ENCODE measurements at regions not wholly inside any gene's neighbourhood (a gene's known extent, or its start where the extent isn't known, plus 50 kb on each side); places are given as distances from the start of the nearest gene placed in this dataset.

GRCh38 chr11:122440811-122441665, 214.5 kb upstream of the UBASH3B start:
- dilution Hi-C loops (cut with HindIII; ENCODE audit: low sequenced_read_pairs, unreplicated experiment) = no loop called here
- peaks cover 4% of the 10 kb centered on the region; the same call in 1 of the 2 replicates for H3K9me1 ChIP-seq (ENCODE audit: insufficient read depth, low read length)
- peak overlapping the region; percentile 48; the same call in 1 of the 2 replicates for H3K4ac ChIP-seq (ENCODE audit: low read depth, low read length)
- H3K9ac ChIP-seq (ENCODE audit: low read depth, low read length) = peak overlapping the region; percentile 24
- no peak overlapping the region for H3K23ac ChIP-seq (ENCODE audit: low read depth, low read length)
- POLR2A ChIA-PET (ENCODE audit: unreplicated experiment) = no interaction called here
- H3K36me3 ChIP-seq (ENCODE audit: control insufficient read depth, insufficient read depth, low read length) = no peaks in the 10 kb centered on the region
- H3K27me3 ChIP-seq (ENCODE audit: control insufficient read depth, insufficient read depth, low read length) = peaks cover 12% of the 10 kb centered on the region; the same call in 1 of the 2 replicates
- H2AK5ac ChIP-seq (ENCODE audit: low read depth, low read length) = no peak overlapping the region
- peak overlapping the region; percentile 83; the same call in 1 of the 2 replicates for H3K27ac ChIP-seq (ENCODE audit: insufficient read depth, low read length)
- ATAC-seq (ENCODE audit: low read depth) (peak; percentile 58), DNase-seq (no peak)
- H3K9me3 ChIP-seq (ENCODE audit: control insufficient read depth, insufficient read depth, low read length) = no peaks in the 10 kb centered on the region
- no peaks in the 10 kb centered on the region for H3K79me1 ChIP-seq (ENCODE audit: low read depth in 1 of 2, low read length in 2 of 2)
- peak overlapping the region; percentile 36; the same call in 1 of the 2 replicates for H3K4me3 ChIP-seq (ENCODE audit: insufficient read depth, low read depth, low read length)
- intact Hi-C loops (cut with micrococcal nuclease) = loop anchor here (2.0 kb wide), 1 partner anchor 226 kb away; no protein-coding TSS in a partner anchor
- TF ChIP-seq ELK1 (IDR thresholded peaks at IDR 0.05; ENCODE audit: borderline replicate concordance, low read depth, low read length) (no peak), RAD21 (IDR thresholded peaks at IDR 0.05; ENCODE audit: low read length) (no peak), BHLHE40 (IDR thresholded peaks at IDR 0.05; ENCODE audit: low read depth, low read length) (peak; percentile 59; the same call in 1 of the 2 replicates), NFE2L2 (IDR thresholded peaks at IDR 0.05; ENCODE audit: low read depth, low read length) (no peak), CEBPB (IDR thresholded peaks at IDR 0.05; ENCODE audit: low read depth, low read length) (peak; percentile 58; the same call in 1 of the 2 replicates), MXI1 (IDR thresholded peaks at IDR 0.05; ENCODE audit: borderline replicate concordance, low read depth, low read length) (no peak), MAFK (IDR thresholded peaks at IDR 0.05; ENCODE audit: low read depth, low read length) (no peak)
- peak overlapping the region; percentile 61 for H4K91ac ChIP-seq (ENCODE audit: insufficient read depth, low read depth, low read length)
- no TSS peak for BruUV-seq (replicated peaks)
- no peak overlapping the region for H2BK5ac ChIP-seq (ENCODE audit: low read depth, low read length, poor library complexity, severe bottlenecking)
- no peaks in the 10 kb centered on the region for H4K20me1 ChIP-seq (ENCODE audit: insufficient read depth, low read length)
- no peak overlapping the region for H2AK9ac ChIP-seq (replicated peaks; ENCODE audit: low read depth, low read length, poor library complexity)
- H2BK15ac ChIP-seq (ENCODE audit: low read depth, low read length) = no peak overlapping the region
- no peak overlapping the region; the same call in 1 of the 2 replicates for H4K5ac ChIP-seq (ENCODE audit: low read depth, low read length)
- peaks cover 5% of the 10 kb centered on the region; the same call in 1 of the 2 replicates for H3K4me1 ChIP-seq (ENCODE audit: control insufficient read depth, insufficient read depth, low read length)
- H2BK120ac ChIP-seq (ENCODE audit: low read depth, low read length) = peak overlapping the region; percentile 33; the same call in 1 of the 2 replicates
- H3K18ac ChIP-seq (ENCODE audit: low read depth, low read length) = peak overlapping the region; percentile 48; the same call in 1 of the 2 replicates
- in situ Hi-C loops (cut with MboI; ENCODE audit: low sequenced_read_pairs) = no loop called here
- no peak overlapping the region for H3K14ac ChIP-seq (replicated peaks; ENCODE audit: low read depth, low read length)
- H3K4me2 ChIP-seq (ENCODE audit: low read depth, low read length) = peak overlapping the region; percentile 81
- no CpG with 5 or more reads among the region's 28 CpGs for WGBS, 2 experiments (ENCODE audit: extremely low coverage in 2 of 2, insufficient read length in 1 of 2)
- CTCF ChIA-PET = interaction anchor here (0.6 to 1.2 kb wide), 2 partner anchors 20 to 28 kb away, joined by 3 to 4 read pairs; no protein-coding TSS in a partner anchor
- H4K8ac ChIP-seq (ENCODE audit: low read depth in 2 of 2, low read length in 2 of 2) = peak overlapping the region; percentile 12 to 49; a peak in 3 of 4 replicates
- peak overlapping the region; percentile 66 for H2AFZ ChIP-seq (replicated peaks; ENCODE audit: low read length, poor library complexity)
- H2BK20ac ChIP-seq (ENCODE audit: low read depth, low read length) = peak overlapping the region; percentile 15; the same call in 1 of the 2 replicates
- H3K56ac ChIP-seq (ENCODE audit: extremely low read depth, insufficient read depth, low read length) = 0 out of 2 replicates have a peak overlapping the region, but pooled peaks have one; percentile 25
